HUES48 (cell line): ENCODE measurements at regions not wholly inside any gene's neighbourhood (a gene's known extent, or its start where the extent isn't known, plus 50 kb on each side); places are given as distances from the start of the nearest gene placed in this dataset.

Experiments
- H3K27ac ChIP-seq: one replicate; pipeline ENCODE4 v1.7.0; 2013; ENCODE audit warnings: low read depth, low read length, inconsistent platforms
- H3K27me3 ChIP-seq: 2 replicates; pipeline ENCODE4 v1.6.1; 2013; ENCODE audit warnings: mild to moderate bottlenecking, low read length; ENCODE audit not compliant: control insufficient read depth, insufficient read depth
- H3K36me3 ChIP-seq: 2 replicates; pipeline ENCODE4 v1.6.1; 2013; ENCODE audit warnings: low read length; ENCODE audit not compliant: control insufficient read depth, insufficient read depth
- H3K4me1 ChIP-seq: 2 replicates; pipeline ENCODE4 v1.6.1; 2013; ENCODE audit warnings: mild to moderate bottlenecking, low read length; ENCODE audit not compliant: control insufficient read depth, insufficient read depth
- H3K4me3 ChIP-seq: 2 replicates; pipeline ENCODE4 v1.5.1; 2013; ENCODE audit warnings: mild to moderate bottlenecking, low read depth, low read length
- H3K9ac ChIP-seq: 2 replicates; pipeline ENCODE4 v1.6.1; 2013; ENCODE audit warnings: mild to moderate bottlenecking, low read depth, low read length, moderate library complexity
- H3K9me3 ChIP-seq: 2 replicates; pipeline ENCODE4 v1.6.1; 2013; ENCODE audit warnings: low read length; ENCODE audit not compliant: control insufficient read depth, insufficient read depth

GRCh38 chr10:20686015-20686635, 211.0 kb downstream of the NEBL start:
- peaks cover 4% of the 10 kb centered on the region; the same call in 1 of the 2 replicates for H3K4me1 ChIP-seq
- H3K9ac ChIP-seq: no peak overlapping the region
- H3K27me3 ChIP-seq: no peaks in the 10 kb centered on the region
- no peak overlapping the region for H3K4me3 ChIP-seq
- no peak overlapping the region for H3K27ac ChIP-seq
- H3K36me3 ChIP-seq: no peaks in the 10 kb centered on the region
- no peaks in the 10 kb centered on the region for H3K9me3 ChIP-seq

DNA sequence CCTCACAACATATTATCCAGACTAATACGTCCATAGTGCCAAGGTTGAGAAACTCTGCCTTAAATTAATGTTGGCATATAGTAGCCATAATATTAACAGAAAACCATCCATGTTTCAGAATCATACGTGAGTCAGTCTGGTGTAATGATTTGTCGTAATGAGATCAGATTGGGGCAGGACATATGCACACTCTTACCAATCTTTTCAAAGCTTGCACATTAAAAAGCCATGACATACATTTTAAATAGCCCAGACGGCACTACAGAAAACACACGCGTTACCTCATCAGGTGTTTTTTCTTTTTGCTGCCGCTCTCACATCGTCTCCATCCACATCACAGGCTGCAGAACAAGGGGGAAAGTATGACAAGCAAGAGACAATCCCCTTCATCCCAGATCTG, 211.6 kb downstream of the NEBL start:
- Histone ChIP-seq H3K4me1 (peaks cover 4% of the 10 kb centered on the region; the same call in 1 of the 2 replicates), H3K27ac (no peak overlapping the region), H3K4me3 (no peak overlapping the region), H3K9me3 (no peaks in the 10 kb centered on the region), H3K36me3 (no peaks in the 10 kb centered on the region), H3K27me3 (no peaks in the 10 kb centered on the region), H3K9ac (no peak overlapping the region)

DNA sequence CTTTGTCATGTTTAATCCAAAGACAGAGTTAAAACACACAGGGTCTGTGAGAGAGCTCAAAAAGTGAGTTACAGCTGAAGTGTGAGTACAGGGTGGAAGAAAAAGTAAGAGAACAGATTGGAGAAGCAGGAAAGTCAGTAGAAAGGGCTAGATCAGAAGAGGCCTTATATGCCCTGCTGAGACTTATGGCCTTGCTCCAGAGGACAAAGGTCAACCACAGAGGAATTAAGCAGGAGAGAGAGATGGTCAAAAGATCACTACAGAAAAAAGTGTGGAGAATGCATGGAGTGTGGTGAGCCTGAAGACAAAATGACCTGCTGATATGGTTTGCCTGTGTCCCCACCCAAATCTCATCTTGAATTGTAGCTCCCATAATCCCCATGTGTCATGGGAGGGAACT, 213.8 kb downstream of the NEBL start:
- H3K4me1 ChIP-seq: peaks cover 4% of the 10 kb centered on the region; the same call in 1 of the 2 replicates
- no peaks in the 10 kb centered on the region for H3K9me3 ChIP-seq
- no peak overlapping the region for H3K4me3 ChIP-seq
- no peaks in the 10 kb centered on the region for H3K36me3 ChIP-seq
- H3K27me3 ChIP-seq: no peaks in the 10 kb centered on the region
- no peak overlapping the region for H3K27ac ChIP-seq
- H3K9ac ChIP-seq: no peak overlapping the region

DNA sequence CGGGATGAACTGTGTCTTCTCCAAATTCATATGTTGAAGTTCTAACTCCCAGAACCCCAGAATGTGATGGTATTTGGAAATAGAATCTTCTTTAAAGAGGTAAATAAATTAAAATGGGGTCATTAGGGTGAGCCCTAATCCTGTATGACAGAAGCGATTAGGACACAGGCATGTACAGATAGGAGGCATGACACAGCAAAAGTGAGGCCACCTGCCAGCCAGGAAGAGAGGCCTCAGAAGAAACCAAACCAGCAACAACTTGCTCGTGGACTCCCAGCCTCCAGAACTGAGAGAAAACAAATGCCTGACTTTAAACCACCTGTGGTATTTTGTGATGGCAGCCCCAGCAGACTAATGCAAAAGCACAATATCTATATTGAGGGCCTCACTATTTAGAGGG, 214.3 kb downstream of the NEBL start:
- Histone ChIP-seq H3K4me3 (no peak overlapping the region), H3K9ac (no peak overlapping the region), H3K9me3 (no peaks in the 10 kb centered on the region), H3K4me1 (peaks cover 4% of the 10 kb centered on the region; the same call in 1 of the 2 replicates), H3K27me3 (no peaks in the 10 kb centered on the region), H3K27ac (no peak overlapping the region), H3K36me3 (no peaks in the 10 kb centered on the region)

DNA sequence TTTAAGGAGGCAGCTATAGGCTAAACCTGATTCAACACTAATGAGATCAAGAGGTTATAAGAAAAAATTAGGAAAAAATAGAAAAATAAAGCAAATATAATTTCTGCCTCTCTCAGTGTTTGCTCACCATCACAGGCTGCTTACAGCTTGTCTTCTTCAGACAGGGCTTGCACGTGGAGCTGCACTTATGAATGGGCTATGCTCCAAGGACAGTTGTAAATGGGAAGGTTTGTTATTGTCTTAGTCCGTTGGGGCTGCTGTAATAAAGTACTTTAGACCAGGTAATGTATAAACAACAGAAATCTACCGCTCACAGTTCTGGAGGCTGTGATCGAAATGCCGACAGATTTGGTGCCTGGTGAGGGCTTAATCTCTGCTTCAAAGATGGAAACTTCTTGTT, 219.8 kb downstream of the NEBL start:
- peaks cover 7% of the 10 kb centered on the region for H3K4me1 ChIP-seq
- H3K27ac ChIP-seq: no peak overlapping the region
- no peaks in the 10 kb centered on the region for H3K9me3 ChIP-seq
- H3K27me3 ChIP-seq: no peaks in the 10 kb centered on the region
- H3K36me3 ChIP-seq: no peaks in the 10 kb centered on the region
- H3K9ac ChIP-seq: no peak overlapping the region
- no peak overlapping the region for H3K4me3 ChIP-seq

DNA sequence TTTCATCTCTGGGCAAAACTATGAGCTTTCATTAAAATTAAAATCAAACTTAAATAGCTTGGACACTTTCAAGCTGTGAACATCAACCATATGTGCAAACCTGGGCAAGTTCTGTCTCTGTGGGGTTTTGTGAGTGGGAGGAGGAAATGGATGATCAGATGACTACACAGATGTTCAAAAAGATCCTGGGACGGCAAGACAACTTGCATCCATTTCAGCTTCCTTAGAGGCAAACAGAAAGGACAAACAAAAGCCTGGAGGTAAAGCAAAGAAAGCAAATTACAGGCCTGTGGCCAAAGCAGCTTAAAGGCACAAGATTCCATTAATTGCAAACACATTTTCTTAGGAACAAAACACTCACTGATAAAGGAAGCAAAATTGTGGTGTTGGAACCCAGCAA, 222.2 kb downstream of the NEBL start:
- Histone ChIP-seq H3K27ac (no peak overlapping the region), H3K27me3 (no peaks in the 10 kb centered on the region), H3K4me1 (peaks cover 7% of the 10 kb centered on the region), H3K4me3 (no peak overlapping the region), H3K36me3 (no peaks in the 10 kb centered on the region), H3K9me3 (no peaks in the 10 kb centered on the region), H3K9ac (no peak overlapping the region; the same call in 1 of the 2 replicates)

- Histone ChIP-seq H3K27me3 (no peaks in the 10 kb centered on the region), H3K9me3 (no peaks in the 10 kb centered on the region), H3K9ac (no peak overlapping the region), H3K36me3 (no peaks in the 10 kb centered on the region), H3K27ac (no peak overlapping the region), H3K4me1 (peaks cover 7% of the 10 kb centered on the region), H3K4me3 (no peak overlapping the region)
These were observed 223.9 kb downstream of the NEBL start for GRCh38 chr10:20673175-20673574.

GRCh38 chr10:20672741-20673140, 224.4 kb downstream of the NEBL start:
- H3K9me3 ChIP-seq: no peaks in the 10 kb centered on the region

DNA sequence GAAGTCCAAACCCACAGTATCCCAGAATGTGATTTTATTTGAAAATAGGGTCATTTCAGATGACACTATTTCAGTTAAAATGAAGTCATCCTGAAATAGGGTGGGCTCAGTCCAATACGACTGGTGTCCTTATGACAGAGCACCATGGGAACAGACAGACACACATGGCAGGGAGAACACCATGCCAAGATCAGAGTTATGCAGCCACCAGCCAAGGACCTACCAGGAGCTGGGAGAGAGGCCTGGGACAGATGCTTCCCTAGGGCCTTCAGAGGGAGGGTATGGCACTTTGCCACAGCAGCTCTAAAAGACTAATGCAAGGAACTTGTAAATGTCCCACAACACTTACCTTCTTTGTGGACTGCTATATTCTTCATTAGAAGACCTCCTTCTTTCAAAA, 226.5 kb downstream of the NEBL start:
- Histone ChIP-seq H3K36me3 (no peaks in the 10 kb centered on the region), H3K4me3 (no peak overlapping the region), H3K27ac (no peak overlapping the region)

More at GRCh38 chr10:20672741-20673140, 224.4 kb downstream of the NEBL start:
- no peak overlapping the region for H3K4me3 ChIP-seq
- no peaks in the 10 kb centered on the region for H3K27me3 ChIP-seq
- no peaks in the 10 kb centered on the region for H3K36me3 ChIP-seq
- no peak overlapping the region for H3K9ac ChIP-seq
- no peak overlapping the region for H3K27ac ChIP-seq
- H3K4me1 ChIP-seq: peaks cover 7% of the 10 kb centered on the region

DNA sequence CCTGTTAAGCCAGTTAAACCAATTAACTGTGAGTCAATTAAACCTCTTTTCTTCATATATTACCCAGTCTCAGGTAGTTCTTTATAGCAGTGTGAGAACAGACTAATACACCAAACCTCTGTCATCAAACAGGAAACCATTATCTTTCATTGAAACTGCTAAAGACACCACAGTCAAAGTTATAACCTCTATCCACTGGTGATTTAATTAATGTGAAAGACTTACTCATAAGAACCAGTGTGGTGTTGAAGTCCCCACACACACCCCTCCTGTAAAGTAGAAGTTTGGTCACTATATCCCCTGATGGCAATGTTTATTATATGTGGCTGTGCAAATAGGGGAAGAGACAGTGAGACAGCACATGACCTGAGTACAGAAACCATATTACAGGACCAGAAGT, 228.1 kb downstream of the NEBL start:
- no peak overlapping the region for H3K27ac ChIP-seq
- H3K27me3 ChIP-seq: no peaks in the 10 kb centered on the region
- no peaks in the 10 kb centered on the region for H3K4me1 ChIP-seq

More for the DNA sequence above, 226.5 kb downstream of the NEBL start:
- Histone ChIP-seq H3K4me1 (peaks cover 7% of the 10 kb centered on the region), H3K27me3 (no peaks in the 10 kb centered on the region), H3K9ac (no peak overlapping the region), H3K9me3 (no peaks in the 10 kb centered on the region)

GRCh38 chr10:20662742-20663141, 234.4 kb downstream of the NEBL start:
- H3K36me3 ChIP-seq: no peaks in the 10 kb centered on the region
- no peak overlapping the region for H3K4me3 ChIP-seq

More for the DNA sequence above, 228.1 kb downstream of the NEBL start:
- H3K36me3 ChIP-seq: no peaks in the 10 kb centered on the region
- no peaks in the 10 kb centered on the region for H3K9me3 ChIP-seq
- H3K4me3 ChIP-seq: no peak overlapping the region
- no peak overlapping the region for H3K9ac ChIP-seq

More at GRCh38 chr10:20662742-20663141, 234.4 kb downstream of the NEBL start:
- Histone ChIP-seq H3K4me1 (no peaks in the 10 kb centered on the region), H3K9me3 (peaks cover 8% of the 10 kb centered on the region), H3K9ac (no peak overlapping the region), H3K27ac (no peak overlapping the region), H3K27me3 (no peaks in the 10 kb centered on the region)
